DMS153 (cell line): ENCODE measurements at regions not wholly inside any gene's neighbourhood (a gene's known extent, or its start where the extent isn't known, plus 50 kb on each side); places are given as distances from the start of the nearest gene placed in this dataset.

Experiments
- DNase-seq: peaks from one replicate; lab custom pipeline; 2025; lab: John Stamatoyannopoulos, UW

DNA sequence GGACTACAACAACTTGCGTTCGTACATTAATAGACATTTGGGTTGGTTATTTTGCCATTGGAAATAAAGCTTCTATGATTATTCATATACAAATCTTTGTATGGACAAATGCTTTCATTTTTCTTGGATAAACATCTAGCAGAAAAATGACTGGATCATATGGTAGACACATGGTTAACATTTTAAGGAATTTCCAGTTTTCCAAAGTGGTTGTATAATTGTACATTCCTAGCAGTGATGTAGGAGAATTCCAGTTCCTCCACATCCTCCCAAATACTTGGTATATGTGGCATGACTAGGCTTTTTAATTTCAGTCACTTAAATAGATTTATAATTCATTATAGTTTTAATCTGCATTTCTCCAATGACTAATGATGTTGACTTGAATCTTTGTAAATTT, 246.2 kb upstream of the NCAM1 start:
- no peak for DNase-seq

DNA sequence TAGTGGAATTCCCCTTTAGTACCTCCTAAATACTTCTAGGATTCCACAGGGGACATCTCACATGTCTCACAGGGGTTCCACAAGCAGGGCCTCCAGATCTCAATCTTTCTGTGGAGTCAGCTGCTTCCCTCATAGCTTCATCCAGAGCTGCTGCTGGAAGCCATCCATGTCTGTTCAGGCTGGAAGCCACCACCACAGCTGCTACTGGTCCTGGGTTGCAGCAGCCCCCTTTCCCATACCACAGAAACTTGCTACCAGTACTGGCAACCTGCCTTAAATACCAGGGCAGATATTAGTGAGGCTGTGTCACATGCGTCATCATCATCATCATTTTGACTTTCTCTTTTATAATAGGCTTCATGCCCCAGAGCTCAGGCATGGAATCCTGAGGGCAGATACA, 242.7 kb upstream of the NCAM1 start:
- no peak for DNase-seq

DNA sequence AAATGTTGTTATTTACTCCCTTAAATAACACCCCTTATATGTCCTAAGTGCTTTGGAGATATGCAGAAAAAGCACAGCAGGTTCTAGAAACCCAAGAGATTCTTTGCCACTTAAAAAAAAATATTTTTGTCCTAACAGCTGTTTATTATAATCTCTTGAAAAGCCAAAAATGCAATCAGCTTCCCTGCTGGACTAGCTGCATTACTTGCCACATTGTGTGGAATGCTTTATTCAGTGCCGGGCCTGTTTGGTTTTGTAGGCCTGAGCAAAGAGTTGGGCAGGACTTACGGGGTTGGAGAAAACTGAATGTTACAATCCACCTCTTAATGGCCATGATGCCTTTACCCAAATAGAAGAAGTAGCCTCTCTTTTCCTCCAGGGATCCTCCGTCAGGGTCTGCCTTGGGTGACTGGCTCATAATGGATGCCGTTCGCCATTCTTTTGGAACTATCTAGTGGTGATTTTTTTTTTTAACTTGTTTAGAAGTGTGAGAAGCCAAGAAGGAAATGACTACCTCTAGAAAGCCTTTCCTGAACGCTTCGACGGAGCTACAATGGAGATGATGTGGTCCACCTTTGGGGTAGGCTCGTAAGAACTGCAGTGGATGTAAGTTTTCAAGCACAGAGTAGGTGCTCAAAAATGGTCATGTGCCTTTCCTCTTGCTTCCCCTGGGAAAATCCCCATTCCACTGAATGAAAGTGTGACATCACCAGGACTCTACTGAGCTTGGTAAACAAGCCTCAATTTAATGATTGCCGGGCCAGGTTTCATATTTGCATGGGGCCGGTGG, 241.3 kb upstream of the NCAM1 start:
- DNase-seq, result no peak

DNA sequence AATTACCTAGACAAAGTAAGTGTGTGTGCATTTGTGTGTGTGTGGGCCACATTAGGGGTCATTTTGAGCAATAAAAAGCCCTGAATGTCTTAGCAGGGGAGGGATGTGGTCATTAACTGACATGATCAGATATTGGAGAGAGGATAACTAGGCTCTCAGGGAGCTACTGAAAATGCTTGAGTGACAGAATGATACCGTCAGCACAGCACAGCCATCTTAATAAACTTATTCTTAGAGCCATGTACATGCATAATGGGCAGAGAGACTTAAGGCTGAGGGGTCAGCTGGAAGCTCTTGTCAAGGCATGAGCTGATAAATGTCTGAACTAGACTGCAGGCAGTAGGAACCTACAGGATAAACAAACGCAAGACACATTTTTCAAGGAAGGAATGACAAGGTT, 239.1 kb upstream of the NCAM1 start:
- no peak for DNase-seq

DNA sequence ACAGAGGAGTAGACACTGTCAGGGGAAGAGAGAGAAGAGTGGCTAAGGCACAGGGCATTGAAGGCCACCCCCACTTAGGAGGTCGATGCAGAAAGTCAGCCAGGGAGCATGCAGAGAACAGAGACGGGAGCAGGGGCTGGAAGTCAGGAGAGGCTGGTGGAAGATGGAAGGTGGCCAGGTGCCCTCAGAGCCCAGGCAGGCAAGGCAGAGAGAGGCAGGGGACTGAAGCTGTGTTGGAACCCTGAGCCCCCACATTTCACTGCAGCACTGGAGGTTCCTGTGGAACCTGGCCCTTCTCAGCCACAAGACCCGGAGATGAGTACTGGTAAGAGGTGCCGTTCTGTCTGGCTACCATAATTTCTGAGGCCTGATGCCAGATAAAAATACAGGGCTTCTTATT, 238.3 kb upstream of the NCAM1 start:
- no peak for DNase-seq

DNA sequence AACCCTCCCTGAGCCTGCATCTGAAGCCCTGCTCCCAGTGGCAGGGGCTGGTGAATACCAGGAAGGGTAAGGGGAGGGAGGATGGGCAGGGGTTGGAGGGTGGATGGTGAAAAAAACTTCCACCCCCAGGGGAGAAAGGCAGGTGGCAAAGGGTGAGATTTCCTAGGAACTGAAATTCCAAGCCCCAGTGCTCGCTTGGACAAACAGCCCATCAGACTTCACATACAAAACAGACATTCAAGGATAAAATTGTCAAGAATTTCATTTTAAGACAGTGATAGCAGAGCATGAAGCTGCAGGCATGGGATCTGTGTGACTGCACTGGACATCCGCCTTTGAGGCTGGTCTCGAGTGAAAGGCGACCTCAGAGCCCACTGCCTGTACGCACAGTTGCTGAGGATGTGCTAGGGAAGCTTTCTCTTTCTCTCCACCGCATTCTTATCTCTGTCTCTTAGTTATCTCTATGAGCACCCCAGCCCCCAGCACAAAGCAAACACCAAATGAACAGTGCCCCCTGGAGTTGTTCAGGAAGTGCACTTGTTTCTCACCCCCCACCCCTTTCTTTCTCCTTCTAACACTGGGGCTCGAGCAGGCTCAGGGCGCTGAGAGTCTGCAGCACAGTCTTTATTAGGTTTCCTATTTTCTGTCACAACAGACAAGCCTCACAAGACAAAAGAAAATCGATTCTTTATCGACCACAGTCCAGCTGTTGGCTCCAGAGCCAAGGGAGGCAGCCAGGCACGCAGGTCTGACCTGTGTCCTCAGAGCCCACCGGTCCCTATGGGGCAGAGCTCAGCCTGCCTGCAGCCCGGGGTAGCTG, 237.3 kb upstream of the NCAM1 start:
- peak; percentile 13 for DNase-seq

DNA sequence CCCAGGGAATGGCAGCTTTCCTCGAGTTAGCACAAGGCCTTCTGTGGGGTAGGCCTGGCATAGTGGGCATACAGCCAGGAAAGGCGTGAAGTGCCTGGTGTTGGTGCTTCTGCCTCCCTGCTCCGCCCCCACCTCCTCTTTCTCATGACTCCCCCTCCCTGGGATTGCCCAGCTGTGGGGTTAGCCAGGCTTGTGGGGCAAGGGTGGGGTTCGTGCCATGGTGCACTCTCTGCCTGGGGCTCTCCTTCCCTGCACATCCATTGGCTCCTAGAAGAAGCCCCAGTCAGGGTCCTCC, 236.8 kb upstream of the NCAM1 start:
- peak; percentile 13 for DNase-seq

DNA sequence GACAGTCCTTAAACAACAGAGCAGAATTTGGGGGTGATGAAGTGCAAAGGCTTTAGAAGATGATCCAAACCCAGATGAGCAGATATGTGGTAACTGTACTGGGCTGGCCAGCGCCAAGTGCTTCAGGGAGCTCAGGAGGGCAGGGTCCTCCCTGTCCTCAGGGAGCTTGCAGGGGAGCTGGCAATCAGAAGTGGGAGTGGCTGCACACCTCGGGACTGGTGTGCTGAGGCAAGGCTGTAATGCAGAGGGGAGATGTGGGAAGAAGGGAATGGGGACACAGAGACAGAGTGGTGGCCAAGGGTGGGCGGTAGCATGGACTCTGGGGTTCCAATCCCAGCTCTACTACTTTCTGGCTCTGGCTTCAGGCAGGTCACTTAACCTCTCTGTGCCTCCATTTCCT, 235.6 kb upstream of the NCAM1 start:
- DNase-seq, result no peak

DNA sequence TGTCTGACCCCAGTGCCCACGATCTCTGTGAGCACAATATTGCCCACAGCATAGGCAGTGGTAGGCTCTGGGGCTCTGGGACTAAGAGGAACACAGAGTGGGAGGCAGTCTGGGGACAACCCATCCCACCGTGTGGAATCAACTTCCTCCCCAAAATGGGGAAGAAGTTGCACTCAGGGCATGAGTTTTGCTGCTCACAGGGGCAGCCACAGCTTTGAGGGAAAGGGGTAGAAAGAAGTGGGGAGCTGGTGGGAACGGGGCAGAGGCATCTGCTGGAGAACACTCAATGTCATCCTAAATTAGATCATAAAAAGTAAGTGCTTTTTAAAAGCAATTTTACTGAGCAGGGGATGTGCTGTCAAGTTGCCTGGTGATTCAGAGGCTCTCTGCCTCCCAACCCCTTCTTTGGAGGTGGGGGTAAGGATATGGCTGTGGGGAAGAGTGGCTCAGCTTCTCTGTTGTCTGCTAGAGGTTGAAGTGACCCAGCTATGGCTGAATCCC, 233.8 kb upstream of the NCAM1 start:
- no peak for DNase-seq

DNA sequence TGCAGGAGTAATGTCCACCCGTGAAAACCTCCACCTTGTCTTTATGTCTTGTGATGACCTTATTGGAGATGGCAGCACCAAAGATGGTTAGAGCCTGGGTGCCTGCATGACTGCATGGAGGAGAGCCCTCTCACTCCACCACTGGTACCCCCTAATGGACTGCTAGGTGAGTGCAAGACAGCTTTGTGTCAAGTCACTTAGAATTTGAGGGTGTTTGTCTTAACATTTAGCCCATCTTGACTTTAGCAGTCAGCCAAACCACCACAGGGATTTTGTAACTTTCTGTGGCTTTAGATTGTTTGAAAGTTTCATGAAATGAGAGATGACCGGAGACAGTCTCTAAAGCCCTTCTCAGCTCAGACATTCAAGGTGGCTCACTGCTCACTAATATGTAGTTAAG, 232.9 kb upstream of the NCAM1 start:
- no peak for DNase-seq

DNA sequence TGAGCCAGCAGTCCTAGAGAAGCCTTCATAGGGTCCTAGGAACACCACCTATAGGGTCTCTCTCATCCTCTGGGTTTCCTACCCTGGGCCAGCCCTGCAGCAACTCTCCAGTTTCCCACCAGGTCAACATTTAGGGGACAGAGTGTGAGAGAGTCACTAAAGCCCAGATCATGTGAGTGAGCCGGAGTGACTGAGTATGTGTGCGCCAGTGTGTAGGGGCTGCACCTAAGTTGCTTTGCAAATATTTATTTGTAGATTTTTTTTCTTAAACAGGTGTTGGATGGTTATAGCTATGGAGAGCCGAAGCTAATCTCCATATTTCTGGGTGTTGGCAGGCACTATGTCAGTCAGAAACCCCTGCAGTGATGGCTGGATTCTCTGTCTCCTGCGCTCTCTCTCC, 232.5 kb upstream of the NCAM1 start:
- DNase-seq, result no peak

DNA sequence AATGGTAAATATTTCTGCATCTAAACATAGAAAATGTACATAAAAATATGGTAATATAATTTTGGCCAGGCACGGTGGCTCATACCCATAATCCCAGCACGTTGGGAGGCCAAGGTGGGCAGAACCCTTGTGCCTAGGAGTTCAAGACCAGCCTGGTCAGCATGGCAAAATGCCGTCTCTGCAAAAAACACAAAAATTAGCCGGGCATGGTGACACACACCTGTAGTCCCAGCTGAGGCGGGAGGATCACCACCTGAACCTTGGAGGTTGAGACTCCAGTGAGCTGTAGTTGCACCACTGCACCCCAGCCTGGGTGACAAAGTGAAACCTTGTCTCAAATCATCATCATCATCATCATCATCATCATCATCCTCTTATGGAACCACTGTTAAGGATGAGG, 230.6 kb upstream of the NCAM1 start:
- DNase-seq, result no peak

DNA sequence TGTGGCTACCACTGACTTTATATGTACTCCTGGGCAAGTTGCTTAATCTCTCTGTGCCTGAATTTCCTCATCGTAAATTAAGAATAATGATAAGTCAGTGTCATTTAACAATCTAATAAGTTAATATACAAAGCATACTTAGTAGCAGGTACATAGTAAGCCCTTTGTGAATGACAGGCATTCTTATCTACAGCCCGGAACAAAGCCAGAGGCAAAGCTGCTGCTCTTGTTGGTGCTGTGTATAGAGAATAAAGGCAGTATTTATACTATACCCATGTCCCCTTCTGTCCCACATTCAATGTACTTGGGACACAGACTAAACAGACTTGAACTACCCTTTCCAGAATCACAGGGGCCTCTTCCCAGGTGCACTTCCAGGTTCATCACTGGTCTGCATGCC, 229.7 kb upstream of the NCAM1 start:
- no peak for DNase-seq

DNA sequence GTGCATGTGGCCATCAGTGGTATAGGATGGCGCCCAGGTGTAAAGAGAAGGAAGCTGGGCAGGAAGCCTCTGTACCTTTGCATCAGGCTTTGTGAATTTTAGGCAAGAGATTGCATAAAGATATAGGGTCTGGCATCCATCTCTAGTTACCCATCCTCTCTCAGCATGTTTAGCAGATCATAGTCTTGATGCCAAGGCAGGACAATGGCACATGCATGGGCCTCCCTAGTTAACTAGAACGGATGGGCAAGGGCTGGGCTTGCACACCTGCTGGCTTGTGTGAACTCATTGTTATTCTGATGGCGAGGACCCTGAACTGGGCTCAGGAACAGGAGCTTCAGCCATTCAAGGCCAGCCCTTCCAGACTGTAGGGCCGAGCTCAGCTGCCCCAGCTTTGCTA, 229.2 kb upstream of the NCAM1 start:
- DNase-seq, result no peak

DNA sequence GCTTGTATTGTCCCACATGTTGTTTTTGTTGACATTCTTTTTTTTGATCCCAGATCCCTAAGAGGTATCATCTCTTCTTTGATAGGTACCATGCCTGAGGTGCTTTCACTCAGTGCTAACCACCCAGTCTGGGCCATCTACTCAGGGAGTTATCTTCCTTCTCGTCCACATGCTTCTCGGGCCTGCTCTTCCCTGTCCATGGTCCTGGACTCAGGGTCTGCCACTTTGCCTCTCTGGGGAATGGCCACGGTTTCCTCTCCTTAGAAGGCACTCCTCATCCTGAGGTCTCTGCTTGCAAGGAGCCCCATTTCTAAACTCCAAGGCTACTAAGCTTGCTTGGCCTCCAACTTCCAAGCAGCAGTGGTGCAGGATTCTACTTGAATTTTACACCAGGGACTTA, 227.0 kb upstream of the NCAM1 start:
- no peak for DNase-seq

DNA sequence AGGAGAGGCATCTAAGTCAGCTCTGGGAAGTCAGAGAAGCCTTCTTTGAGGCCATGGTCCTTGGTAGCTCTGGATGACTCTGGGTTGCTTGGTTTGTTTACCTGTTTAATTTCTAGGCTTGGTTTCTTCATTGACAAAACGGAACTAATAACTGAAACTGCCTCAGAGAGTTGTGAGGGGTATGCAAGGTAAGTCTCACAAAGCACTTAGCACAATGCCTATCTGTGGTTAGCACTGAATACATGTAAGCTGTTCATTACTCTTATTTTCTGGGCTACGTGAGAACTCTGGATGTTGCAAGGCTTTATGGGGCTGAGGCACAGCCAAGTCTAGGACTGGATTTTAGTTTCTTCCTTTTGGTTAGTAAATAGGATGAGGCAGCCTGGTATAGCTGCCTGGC, 225.8 kb upstream of the NCAM1 start:
- no peak for DNase-seq

DNA sequence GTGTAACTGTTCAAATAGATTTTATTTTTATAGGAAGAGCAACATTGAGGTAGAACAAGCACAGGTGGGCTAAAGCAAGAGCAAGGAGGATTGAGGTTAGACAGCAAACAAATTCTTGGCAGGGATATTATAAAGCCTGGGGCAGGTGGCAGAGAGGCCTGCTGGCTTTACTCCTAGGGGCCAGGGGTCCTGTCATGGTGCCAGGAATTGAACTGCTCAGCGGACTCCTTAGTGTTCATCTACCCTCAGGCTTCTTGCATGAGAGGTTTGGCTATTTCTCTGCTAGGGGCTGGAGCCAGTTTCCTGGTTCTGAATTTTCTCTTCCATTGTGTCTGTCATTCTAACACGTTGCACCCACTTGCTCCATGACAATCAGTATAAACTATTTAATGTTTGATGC, 217.2 kb upstream of the NCAM1 start:
- peak; percentile 55 for DNase-seq

DNA sequence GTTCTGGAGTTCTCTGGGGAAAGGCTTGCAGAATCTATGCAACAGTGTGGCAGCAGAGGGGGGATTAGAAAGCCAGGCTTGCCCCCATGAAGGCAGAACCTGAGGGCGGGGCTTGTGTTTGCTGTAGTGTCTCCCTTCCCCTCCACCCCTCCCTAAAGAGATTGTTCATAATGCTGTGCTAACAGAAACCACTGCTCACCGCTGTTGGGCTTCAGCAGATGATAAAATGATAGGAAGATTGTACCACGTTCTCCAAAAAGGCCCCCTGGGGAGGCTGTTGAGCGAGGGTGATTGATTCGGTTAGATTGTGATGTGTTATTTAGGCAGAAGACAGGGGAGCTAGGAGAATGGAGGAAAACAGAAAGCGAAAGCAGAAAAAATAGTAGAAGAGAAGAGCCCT, 215.2 kb upstream of the NCAM1 start:
- no peak for DNase-seq

DNA sequence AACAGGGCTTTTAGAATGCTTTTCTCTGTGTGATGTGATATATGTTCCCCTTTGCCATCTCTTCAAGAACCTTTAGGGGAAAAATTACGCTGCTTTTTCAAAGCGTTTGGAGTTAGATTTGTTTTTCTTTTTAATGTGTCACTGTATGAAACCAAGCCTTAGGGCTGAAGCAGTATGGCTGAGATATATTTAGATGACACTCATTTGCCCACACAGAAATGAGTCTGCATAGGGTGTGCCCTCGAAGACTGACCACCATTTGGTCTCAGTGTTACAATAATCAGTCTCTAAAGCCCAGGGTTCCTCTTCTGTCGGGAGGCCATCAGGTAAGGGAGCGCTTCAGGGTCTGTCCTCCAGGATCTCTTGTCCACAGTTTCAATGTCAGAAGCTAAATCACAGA, 213.0 kb upstream of the NCAM1 start:
- no peak for DNase-seq

DNA sequence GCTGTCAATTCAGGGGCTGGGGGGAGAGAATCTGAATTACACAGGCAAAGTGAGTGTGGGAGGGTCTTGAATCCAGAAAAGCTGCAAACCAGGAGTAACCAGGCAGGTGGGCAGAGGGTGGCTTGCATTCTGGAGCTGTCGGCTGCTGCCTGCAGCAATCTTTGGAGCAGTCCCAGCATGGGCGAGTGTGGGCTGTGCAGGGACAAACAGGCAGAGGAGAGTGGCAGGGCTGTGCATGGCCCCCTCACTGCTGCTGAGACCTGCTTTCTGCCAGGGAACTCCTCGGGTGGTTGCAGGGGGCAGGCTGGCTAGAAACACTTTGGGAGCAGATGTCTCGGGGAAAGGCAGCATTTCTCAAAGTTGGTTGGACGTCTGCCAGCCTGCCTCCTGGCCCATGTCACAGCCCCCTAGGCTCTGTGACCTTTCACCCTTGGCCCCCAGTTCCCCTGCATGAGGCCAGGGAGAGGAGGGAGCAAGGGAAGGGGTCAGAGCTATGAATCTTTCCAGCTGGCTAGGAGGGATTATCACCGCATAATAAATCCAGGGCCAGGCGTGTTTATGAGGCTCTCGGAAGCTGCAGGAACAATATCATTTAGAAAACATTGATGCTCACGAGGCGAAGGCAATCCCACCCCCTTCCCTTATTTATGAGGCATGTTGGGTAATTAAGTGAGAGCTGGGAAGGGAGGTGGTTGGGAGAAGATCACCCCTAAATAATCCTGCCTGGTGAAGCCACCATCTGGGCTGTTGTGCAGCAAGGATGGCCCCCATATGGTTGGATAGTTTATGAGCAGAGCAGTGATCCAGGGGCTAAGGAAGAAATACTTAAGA, 212.3 kb upstream of the NCAM1 start:
- DNase-seq, result no peak

DNA sequence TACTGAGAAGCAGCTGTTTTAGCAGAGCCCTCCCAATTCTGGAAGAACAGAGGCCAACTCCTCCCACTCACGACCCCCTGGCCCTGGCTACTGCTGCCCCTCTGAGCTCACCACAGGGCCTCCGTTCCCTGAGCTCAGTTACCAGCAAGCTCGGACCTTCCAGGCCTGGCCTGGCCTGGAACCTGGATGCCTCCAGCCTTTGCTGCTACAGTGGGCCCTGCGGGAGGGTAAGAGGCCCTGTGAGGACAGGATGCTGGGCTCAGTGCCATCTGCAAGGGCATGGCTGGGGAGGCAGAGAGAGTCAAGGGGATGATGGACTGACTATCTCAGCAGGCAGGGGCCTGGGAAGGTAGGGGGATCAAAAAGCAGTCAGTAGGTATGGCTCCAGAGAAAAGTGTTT, 209.9 kb upstream of the NCAM1 start:
- no peak for DNase-seq

DNA sequence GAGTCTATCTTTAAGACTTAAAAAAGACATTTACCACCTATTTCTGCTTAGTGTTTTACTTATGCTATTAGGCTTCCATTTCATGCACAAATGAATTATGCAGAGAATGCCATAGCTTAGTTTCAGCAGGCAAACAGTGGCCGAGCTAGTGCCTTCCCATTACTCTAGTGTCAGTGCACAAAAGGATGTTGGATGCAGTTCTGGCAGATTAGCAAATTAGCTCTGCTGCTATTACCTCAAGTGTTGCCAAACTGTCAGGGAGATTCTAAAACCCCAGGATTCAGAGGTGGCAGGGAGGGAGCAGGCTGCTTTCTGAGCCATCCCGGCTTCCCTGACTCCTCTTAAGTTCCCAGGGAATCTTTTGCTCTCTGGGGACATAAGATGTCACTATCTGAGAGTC, 209.4 kb upstream of the NCAM1 start:
- no peak for DNase-seq

DNA sequence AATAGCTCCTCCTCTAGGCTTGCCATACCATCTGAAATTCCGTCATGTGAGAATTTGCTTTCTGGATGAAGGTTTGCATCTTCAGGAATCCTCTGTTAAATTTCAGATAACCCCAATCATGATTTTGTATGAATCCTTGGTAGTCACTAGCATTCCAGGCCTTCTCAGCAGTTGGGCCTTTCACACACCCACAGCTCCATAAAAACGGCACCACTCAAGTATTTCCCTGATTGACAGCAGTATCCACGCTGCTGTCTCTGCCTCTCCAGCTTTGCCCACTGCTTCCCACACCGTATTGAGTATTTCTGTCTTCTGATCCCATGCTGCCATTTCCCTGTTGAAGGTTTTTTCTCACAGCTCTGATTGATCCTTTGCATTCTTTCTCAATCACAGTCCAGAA, 208.7 kb upstream of the NCAM1 start:
- DNase-seq, result no peak
